C4-2B (cell line): ENCODE measurements at regions not wholly inside any gene's neighbourhood (a gene's known extent, or its start where the extent isn't known, plus 50 kb on each side); places are given as distances from the start of the nearest gene placed in this dataset.

Experiments
- H3K27ac ChIP-seq: fragments of 450-650 bp; 2 replicates; pipeline ENCODE4 v1.5.1; 2017
- CTCF ChIP-seq: fragments of 450-650 bp; conservative IDR thresholded peaks from 2 replicates; pipeline ENCODE4 v1.5.1; 2017; ENCODE audit warnings: mild to moderate bottlenecking
- ZFX ChIP-seq: fragments of 450-650 bp; IDR thresholded peaks from 2 replicates; pipeline ENCODE4 v1.6.1; 2017

GRCh38 chr5:144583541-144584449 is 413.1 kb downstream of the KCTD16 start:
- no peak overlapping the region for H3K27ac ChIP-seq
- no peak for TF ChIP-seq ZFX
- TF ChIP-seq CTCF = no peak

- no peak overlapping the region for H3K27ac ChIP-seq
- no peak for TF ChIP-seq CTCF
- no peak for TF ChIP-seq ZFX
Measured at GRCh38 chr5:144582066-144582465, 411.4 kb downstream of the KCTD16 start.

- TF ChIP-seq CTCF (no peak), ZFX (no peak)
- no peak overlapping the region for H3K27ac ChIP-seq
Measured at GRCh38 chr5:144581044-144581443, 410.4 kb downstream of the KCTD16 start.

- TF ChIP-seq ZFX (no peak), CTCF (no peak)
- no peak overlapping the region for H3K27ac ChIP-seq
Measured at GRCh38 chr5:144577676-144578075, 407.0 kb downstream of the KCTD16 start.

- no peak overlapping the region for H3K27ac ChIP-seq
- TF ChIP-seq ZFX (no peak), CTCF (no peak)
Measured at GRCh38 chr5:144575736-144576135, 405.1 kb downstream of the KCTD16 start.

- TF ChIP-seq CTCF = no peak
- no peak for TF ChIP-seq ZFX
- no peak overlapping the region for H3K27ac ChIP-seq
Measured at GRCh38 chr5:144567421-144567780, 396.7 kb downstream of the KCTD16 start.

- H3K27ac ChIP-seq = no peak overlapping the region
- no peak for TF ChIP-seq ZFX
- TF ChIP-seq CTCF = no peak
Measured at GRCh38 chr5:144566747-144567420, 396.2 kb downstream of the KCTD16 start.
